Upper lobe of left lung (tissue), 4 donors: ENCODE measurements at regions not wholly inside any gene's neighbourhood (a gene's known extent, or its start where the extent isn't known, plus 50 kb on each side); places are given as distances from the start of the nearest gene placed in this dataset.

ENCODE experiments used
- EP300 ChIP-seq, 4 donors: sonication (generic); formaldehyde crosslinking; IDR thresholded peaks; one replicate each; pipeline ENCODE4 v1.5.1; 2017; ENCODE audit warnings: antibody characterized with exemption in 4 of 4, control low read depth in 2 of 4
- POLR2A ChIP-seq, 4 donors: fragments of 450-650 bp; IDR thresholded peaks; one replicate each; pipeline ENCODE4 v1.5.1; 2016 to 2017; ENCODE audit warnings: antibody characterized with exemption in 4 of 4, mild to moderate bottlenecking in 2 of 4
- TF ChIP-seq, protein P1 (sequence below), 6 experiments: fragments of 450-650 bp in 4 of 6; fragments of 200-600 bp in 2 of 6; sonication (generic) in 2 of 6; IDR thresholded peaks; one replicate each; pipeline ENCODE4 v1.5.1; 2016 to 2019; ENCODE audit warnings: antibody characterized with exemption in 6 of 6

DNA sequence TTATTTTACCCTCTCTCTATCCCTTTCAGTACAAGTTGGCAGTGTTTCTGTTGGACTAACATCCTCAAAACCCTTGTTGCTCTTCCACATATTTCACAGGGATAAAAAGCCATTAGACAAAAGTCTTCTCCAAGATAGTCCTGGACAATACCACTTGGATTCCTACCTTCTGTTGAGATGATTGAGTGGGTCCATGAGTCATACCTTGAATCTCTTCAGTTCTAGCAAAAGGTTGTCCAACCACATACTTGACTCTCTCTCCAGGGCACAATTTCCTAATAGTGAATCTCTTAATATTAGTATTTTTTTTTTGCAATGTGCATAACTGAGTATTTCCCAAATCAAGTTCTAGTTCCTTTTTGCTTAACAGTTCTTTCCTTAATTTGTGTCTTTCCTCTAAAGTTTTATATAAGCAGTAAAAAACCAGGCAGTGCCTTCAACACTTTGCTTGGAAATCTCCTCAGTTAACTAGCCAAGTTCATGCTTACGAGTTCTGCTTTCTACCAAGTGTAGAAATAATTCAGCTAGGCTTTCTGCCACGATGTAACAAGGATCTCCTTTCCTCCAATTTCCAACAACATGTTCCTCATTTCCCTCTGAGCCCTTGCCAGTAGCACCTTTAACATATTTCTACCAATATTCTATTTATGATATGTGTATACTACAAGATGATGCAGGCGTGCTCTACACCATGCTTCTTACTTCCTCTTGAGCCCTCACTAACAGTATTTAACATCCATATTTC is 68.3 kb upstream of the NEO1 start:
- TF ChIP-seq, protein P1, sequence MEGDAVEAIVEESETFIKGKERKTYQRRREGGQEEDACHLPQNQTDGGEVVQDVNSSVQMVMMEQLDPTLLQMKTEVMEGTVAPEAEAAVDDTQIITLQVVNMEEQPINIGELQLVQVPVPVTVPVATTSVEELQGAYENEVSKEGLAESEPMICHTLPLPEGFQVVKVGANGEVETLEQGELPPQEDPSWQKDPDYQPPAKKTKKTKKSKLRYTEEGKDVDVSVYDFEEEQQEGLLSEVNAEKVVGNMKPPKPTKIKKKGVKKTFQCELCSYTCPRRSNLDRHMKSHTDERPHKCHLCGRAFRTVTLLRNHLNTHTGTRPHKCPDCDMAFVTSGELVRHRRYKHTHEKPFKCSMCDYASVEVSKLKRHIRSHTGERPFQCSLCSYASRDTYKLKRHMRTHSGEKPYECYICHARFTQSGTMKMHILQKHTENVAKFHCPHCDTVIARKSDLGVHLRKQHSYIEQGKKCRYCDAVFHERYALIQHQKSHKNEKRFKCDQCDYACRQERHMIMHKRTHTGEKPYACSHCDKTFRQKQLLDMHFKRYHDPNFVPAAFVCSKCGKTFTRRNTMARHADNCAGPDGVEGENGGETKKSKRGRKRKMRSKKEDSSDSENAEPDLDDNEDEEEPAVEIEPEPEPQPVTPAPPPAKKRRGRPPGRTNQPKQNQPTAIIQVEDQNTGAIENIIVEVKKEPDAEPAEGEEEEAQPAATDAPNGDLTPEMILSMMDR (IDR thresholded peaks at IDR 0.05) = no peak
- TF ChIP-seq EP300 (IDR thresholded peaks at IDR 0.05) = no peak
- no peak for TF ChIP-seq POLR2A (IDR thresholded peaks at IDR 0.05)
